A549 (cell line): ENCODE measurements at regions not wholly inside any gene's neighbourhood (a gene's known extent, or its start where the extent isn't known, plus 50 kb on each side); places are given as distances from the start of the nearest gene placed in this dataset.

Experiments
- ATAC-seq, 2 experiments: fragments of 200-7000 bp in 1 of 2; fragments of >200 bp in 1 of 2; cut with Nextera tagmentation in 1 of 2; cut with Tn5 transposase in 1 of 2; 3 replicates each; pipeline versions ENCODE4 v1.8.0 to v1.9.1; 2018 to 2020; ENCODE audit warnings: mild to moderate bottlenecking in 1 of 2, moderate library complexity in 1 of 2
- CTCF ChIA-PET: fragments of 300-600 bp; sonication (Branson Sonifier 250); formaldehyde crosslinking; extraction: SDS; loops from one replicate; lab custom pipeline; 2021; ENCODE audit warnings: antibody characterized with exemption, inconsistent platforms; lab: Yijun Ruan, JAX
- POLR2A ChIA-PET: fragments of 350-600 bp; formaldehyde crosslinking; extraction: SDS; loops from one replicate; lab custom pipeline; 2021; ENCODE audit warnings: antibody characterized with exemption, inconsistent platforms; lab: Yijun Ruan, JAX
- DNase-seq, 2 experiments: peaks; one replicate each; pipeline versions ENCODE4 v3.0.0 to v3.0.0-alpha.2; 2011 to 2016; ENCODE audit warnings: low read depth in 1 of 2, low spot score in 1 of 2
- FAIRE-seq: peaks from 2 replicates; lab custom pipeline; 2011; peaks lifted over from hg19 to GRCh38; lab: Jason Lieb, UNC
- H3K27ac ChIP-seq, 2 experiments: fragments of >200 bp; sonication (Bioruptor Twin); formaldehyde crosslinking; 3 replicates each; pipeline ENCODE4 v1.5.1; 2016 to 2017
- H3K4me1 ChIP-seq: fragments of >200 bp; sonication (Bioruptor Twin); formaldehyde crosslinking; 3 replicates; pipeline ENCODE4 v1.6.1; 2016
- H3K4me2 ChIP-seq: fragments of >200 bp; sonication (Bioruptor Twin); formaldehyde crosslinking; 3 replicates; pipeline ENCODE4 v1.6.1; 2016
- H3K4me3 ChIP-seq: fragments of >200 bp; sonication (Bioruptor Twin); formaldehyde crosslinking; 3 replicates; pipeline ENCODE4 v1.5.1; 2016
- H3K9me3 ChIP-seq: fragments of >200 bp; sonication (Bioruptor Twin); formaldehyde crosslinking; 3 replicates; pipeline ENCODE4 v1.6.1; 2016
- BCL3 ChIP-seq: fragments of >200 bp; sonication (Bioruptor Twin); formaldehyde crosslinking; IDR thresholded peaks from 3 replicates; pipeline ENCODE4 v1.6.1; 2016
- BHLHE40 ChIP-seq: IDR thresholded peaks from 2 replicates; pipeline ENCODE4 v1.6.1; 2012; ENCODE audit warnings: low read depth, low read length, inconsistent platforms
- CBX2 ChIP-seq: fragments of 200-600 bp; sonication (generic); IDR thresholded peaks from 2 replicates; pipeline ENCODE4 v1.6.1; 2016; ENCODE audit warnings: low read depth, mild to moderate bottlenecking, borderline replicate concordance
- CEBPB ChIP-seq, 2 experiments: fragments of >200 bp in 1 of 2; sonication (Bioruptor Twin) in 1 of 2; formaldehyde crosslinking in 1 of 2; IDR thresholded peaks; 2 replicates each; pipeline ENCODE4 v1.6.1; 2012 to 2016
- CHD2 ChIP-seq: fragments of 150-350 bp; IDR thresholded peaks from 2 replicates; pipeline ENCODE4 v1.6.1; 2014; ENCODE audit warnings: low read length; ENCODE audit not compliant: partially characterized antibody
- CHD4 ChIP-seq: fragments of 200-600 bp; sonication (generic); IDR thresholded peaks from 2 replicates; pipeline ENCODE4 v1.6.1; 2016; ENCODE audit warnings: antibody characterized with exemption, mild to moderate bottlenecking, borderline replicate concordance
- ELK1 ChIP-seq: fragments of 150-350 bp; IDR thresholded peaks from 2 replicates; pipeline ENCODE4 v1.6.1; 2014; ENCODE audit warnings: low read depth, mild to moderate bottlenecking, low read length
- ESRRA ChIP-seq: fragments of 150-350 bp; IDR thresholded peaks from 2 replicates; pipeline ENCODE4 v1.6.1; 2014; ENCODE audit warnings: mild to moderate bottlenecking, low read length, borderline replicate concordance
- FOSB ChIP-seq: fragments of 250-450 bp; sonication (Bioruptor Pico); IDR thresholded peaks from 2 replicates; pipeline ENCODE4 v1.5.0; 2020; ENCODE audit warnings: mild to moderate bottlenecking, moderate library complexity
- FOSL2 ChIP-seq, 2 experiments: fragments of 450-650 bp in 1 of 2; fragments of >200 bp in 1 of 2; sonication (Bioruptor Twin) in 1 of 2; formaldehyde crosslinking; IDR thresholded peaks; 2 replicates each; pipeline versions ENCODE4 v1.5.0 to v1.6.1; 2016 to 2020; ENCODE audit warnings: mild to moderate bottlenecking in 1 of 2, moderate library complexity in 1 of 2
- FOXS1 ChIP-seq: fragments of 250-450 bp; sonication (Bioruptor Pico); IDR thresholded peaks from 2 replicates; pipeline ENCODE4 v1.5.0; 2020; ENCODE audit warnings: mild to moderate bottlenecking, moderate library complexity
- GATA3 ChIP-seq: IDR thresholded peaks from 2 replicates; pipeline ENCODE4 v1.6.1; 2012; ENCODE audit warnings: borderline replicate concordance
- HEYL ChIP-seq: fragments of 250-450 bp; sonication (Bioruptor Pico); IDR thresholded peaks from 2 replicates; pipeline ENCODE4 v1.8.0; 2021; ENCODE audit warnings: mild to moderate bottlenecking, moderate library complexity
- HMGXB4 ChIP-seq: fragments of 250-450 bp; sonication (Bioruptor Pico); IDR thresholded peaks from 2 replicates; pipeline ENCODE4 v1.5.0; 2021; ENCODE audit warnings: mild to moderate bottlenecking, moderate library complexity, borderline replicate concordance
- HOXA7 ChIP-seq: fragments of 250-450 bp; sonication (Bioruptor Pico); IDR thresholded peaks from 2 replicates; pipeline ENCODE4 v1.5.0; 2020; ENCODE audit warnings: mild to moderate bottlenecking, moderate library complexity
- HOXB13 ChIP-seq: fragments of 250-450 bp; sonication (Bioruptor Pico); IDR thresholded peaks from 2 replicates; pipeline ENCODE4 v1.5.0; 2020; ENCODE audit warnings: low read depth, mild to moderate bottlenecking, moderate library complexity
- HOXB5 ChIP-seq: fragments of 250-450 bp; sonication (Bioruptor Pico); IDR thresholded peaks from 2 replicates; pipeline ENCODE4 v1.5.0; 2020; ENCODE audit warnings: mild to moderate bottlenecking, moderate library complexity
- JUN ChIP-seq, 2 experiments: fragments of >200 bp; sonication (Bioruptor Twin); formaldehyde crosslinking; IDR thresholded peaks; 2 replicates in 1 of 2; 3 replicates in 1 of 2; pipeline ENCODE4 v1.6.1; 2016 to 2017
- MAX ChIP-seq: IDR thresholded peaks from 2 replicates; pipeline ENCODE4 v1.6.1; 2012
- NFE2L2 ChIP-seq: fragments of 150-350 bp; conservative IDR thresholded peaks from 2 replicates; pipeline ENCODE4 v1.6.1; 2014; ENCODE audit warnings: low read length
- NPAS2 ChIP-seq: fragments of 250-450 bp; sonication (Bioruptor Pico); IDR thresholded peaks from 2 replicates; pipeline ENCODE4 v1.8.0; 2022; ENCODE audit warnings: mild to moderate bottlenecking, moderate library complexity, borderline replicate concordance
- NR3C1 ChIP-seq: fragments of >200 bp; sonication (Bioruptor Twin); formaldehyde crosslinking; IDR thresholded peaks from 3 replicates; pipeline ENCODE4 v1.6.1; 2017
- PBX3 ChIP-seq: IDR thresholded peaks from 2 replicates; pipeline ENCODE4 v1.6.1; 2012
- PHF8 ChIP-seq: fragments of 200-600 bp; sonication (generic); IDR thresholded peaks from 2 replicates; pipeline ENCODE4 v1.6.1; 2016; ENCODE audit warnings: low read depth, mild to moderate bottlenecking, antibody characterized with exemption, moderate library complexity, borderline replicate concordance
- POLR2AphosphoS2 ChIP-seq: conservative IDR thresholded peaks from 2 replicates; pipeline ENCODE4 v1.6.1; 2012; ENCODE audit warnings: low read length, improper control_type of control experiment, inconsistent platforms
- RCOR1 ChIP-seq: fragments of 150-350 bp; IDR thresholded peaks from 2 replicates; pipeline ENCODE4 v1.6.1; 2014; ENCODE audit warnings: antibody characterized with exemption, low read length, low read depth
- RNF2 ChIP-seq: fragments of 200-600 bp; sonication (generic); IDR thresholded peaks from 2 replicates; pipeline ENCODE4 v1.6.1; 2016; ENCODE audit warnings: low read depth, mild to moderate bottlenecking, antibody characterized with exemption, moderate library complexity, borderline replicate concordance
- TFCP2L1 ChIP-seq: fragments of 250-450 bp; sonication (Bioruptor Pico); IDR thresholded peaks from 2 replicates; pipeline ENCODE4 v1.5.0; 2021; ENCODE audit warnings: mild to moderate bottlenecking
- USF2 ChIP-seq: fragments of 450-650 bp; IDR thresholded peaks from 2 replicates; pipeline ENCODE4 v1.6.1; 2014; ENCODE audit warnings: antibody characterized with exemption
- ZFP36 ChIP-seq: fragments of 450-650 bp; IDR thresholded peaks from 2 replicates; pipeline ENCODE4 v1.6.1; 2014; ENCODE audit warnings: borderline replicate concordance; ENCODE audit not compliant: partially characterized antibody
- ZSCAN20 ChIP-seq: fragments of 250-450 bp; sonication (Bioruptor Pico); IDR thresholded peaks from 2 replicates; pipeline ENCODE4 v1.8.0; 2022; ENCODE audit warnings: mild to moderate bottlenecking, moderate library complexity
- WGBS: methylation state at CpG from one replicate; pipeline ENCODE4 v1.1.6; 2017; ENCODE audit errors: missing lambda C conversion rate; 5-methylcytosine and 5-hydroxymethylcytosine counted together

GRCh38 chr7:114358911-114359310, 55.7 kb upstream of the FOXP2 start:
- no peak overlapping the region for H3K27ac ChIP-seq
- H3K4me1 ChIP-seq, result no peaks in the 10 kb centered on the region
- ChIA-PET CTCF (no interaction called here), POLR2A (no interaction called here)
- no peak overlapping the region for H3K4me2 ChIP-seq
- 8% methylated on average over 2 of the region's 2 CpGs for WGBS
- no peak for ATAC-seq
- FAIRE-seq, result no peak
- no peak overlapping the region for H3K4me3 ChIP-seq
- TF ChIP-seq HMGXB4 (CRISPR knock-in tag), result no peak
- TF ChIP-seq ZFP36, result no peak
- TF ChIP-seq ESRRA, result no peak
- TF ChIP-seq RCOR1, result no peak
- no peak for TF ChIP-seq NPAS2
- TF ChIP-seq NR3C1, result no peak
- no peak for TF ChIP-seq HOXB13
- no peak for TF ChIP-seq GATA3
- no peak for TF ChIP-seq HOXA7 (CRISPR knock-in tag)
- TF ChIP-seq FOXS1 (CRISPR knock-in tag), result no peak
- no peak for TF ChIP-seq FOSL2 (IDR thresholded peaks at IDR 0.05)
- no peak for TF ChIP-seq FOSL2 (CRISPR knock-in tag; IDR thresholded peaks at IDR 0.05)
- no peak for TF ChIP-seq HEYL (CRISPR knock-in tag)
- TF ChIP-seq BHLHE40, result no peak
- TF ChIP-seq CEBPB (IDR thresholded peaks at IDR 0.05), result no peak
- no peak for TF ChIP-seq JUN (IDR thresholded peaks at IDR 0.05)
- no peak for TF ChIP-seq CBX2
- no peak for TF ChIP-seq NFE2L2
- no peak for TF ChIP-seq PBX3
- no peak for TF ChIP-seq USF2
- no peak for TF ChIP-seq FOSB (CRISPR knock-in tag)
- no peak for DNase-seq
- H3K9me3 ChIP-seq, result no peaks in the 10 kb centered on the region

GRCh38 chr7:114356133-114356532, 58.5 kb upstream of the FOXP2 start:
- ATAC-seq (no peak), FAIRE-seq (no peak), DNase-seq (no peak)
- ChIA-PET CTCF (interaction anchor here (0.9 kb wide), 1 partner anchor 25 kb away, joined by 4 read pairs; no protein-coding TSS in a partner anchor), POLR2A (no interaction called here)
- 94% methylated on average over 3 of the region's 3 CpGs for WGBS
- Histone ChIP-seq H3K4me2 (no peak overlapping the region), H3K9me3 (no peaks in the 10 kb centered on the region), H3K4me3 (no peak overlapping the region), H3K4me1 (no peaks in the 10 kb centered on the region), H3K27ac (no peak overlapping the region)
- TF ChIP-seq CHD4 (no peak), CHD2 (no peak), USF2 (no peak), ZFP36 (no peak), HOXB5 (no peak), CEBPB (IDR thresholded peaks at IDR 0.05) (no peak), MAX (no peak), BHLHE40 (no peak), POLR2AphosphoS2 (no peak), ELK1 (no peak), BCL3 (no peak), RNF2 (no peak), ZSCAN20 (CRISPR knock-in tag) (no peak), PHF8 (no peak), GATA3 (no peak), TFCP2L1 (no peak)
